Spleen (tissue), 11 donors: ENCODE measurements at regions not wholly inside any gene's neighbourhood (a gene's known extent, or its start where the extent isn't known, plus 50 kb on each side); places are given as distances from the start of the nearest gene placed in this dataset.
A peak's percentile ranks its signal among the peaks of the same experiment; 100 is the strongest.
"Not testable (repeated sequence)": the region's sequence is repeated elsewhere in the genome, so short reads cannot be mapped to it uniquely, and the experiment has no call there.

Source experiments
- DNase-seq: peaks from one replicate; pipeline ENCODE4 v3.0.0-alpha.2; 2020
- H3K27ac ChIP-seq, 8 donors: fragments of 200-600 bp; sonication (generic) in 7 of 8; 1 replicate in 4 of 8; 2 replicates in 4 of 8; pipeline versions ENCODE4 v1.5.0 to v1.8.0; 2016 to 2021; ENCODE audit warnings: inconsistent platforms in 4 of 8, mild to moderate bottlenecking in 4 of 8, moderate library complexity in 1 of 8
- H3K27me3 ChIP-seq, 7 donors: fragments of 200-600 bp; sonication (generic) in 6 of 7; replicated peaks in 1 of 7; 1 replicate in 4 of 7; 2 replicates in 3 of 7; pipeline versions ENCODE4 v1.5.0 to v1.8.0; 2016 to 2021; ENCODE audit warnings: inconsistent platforms in 3 of 7, mild to moderate bottlenecking in 1 of 7
- H3K36me3 ChIP-seq, 6 donors: fragments of 200-600 bp; sonication (generic) in 5 of 6; 1 replicate in 4 of 6; 2 replicates in 2 of 6; pipeline versions ENCODE4 v1.5.0 to v1.8.0; 2016 to 2021; ENCODE audit warnings: inconsistent platforms in 2 of 6
- H3K4me1 ChIP-seq, 6 donors: fragments of 200-600 bp; sonication (generic) in 5 of 6; 1 replicate in 3 of 6; 2 replicates in 3 of 6; pipeline versions ENCODE4 v1.5.0 to v1.8.0; 2016 to 2021; ENCODE audit warnings: inconsistent platforms in 3 of 6
- H3K4me3 ChIP-seq, 8 donors: fragments of 200-600 bp; sonication (generic) in 7 of 8; 1 replicate in 4 of 8; 2 replicates in 4 of 8; pipeline versions ENCODE4 v1.5.0 to v1.8.0; 2016 to 2021; ENCODE audit warnings: inconsistent platforms in 4 of 8, mild to moderate bottlenecking in 4 of 8, moderate library complexity in 2 of 8
- H3K9me3 ChIP-seq, 8 donors: fragments of 200-600 bp; sonication (generic) in 7 of 8; 1 replicate in 4 of 8; 2 replicates in 4 of 8; pipeline versions ENCODE4 v1.5.0 to v1.8.0; 2016 to 2021; ENCODE audit warnings: inconsistent platforms in 4 of 8
- POLR2A ChIP-seq, 3 donors: fragments of 450-650 bp; IDR thresholded peaks; one replicate each; pipeline ENCODE4 v1.5.1; 2017; ENCODE audit warnings: antibody characterized with exemption in 3 of 3, mild to moderate bottlenecking in 1 of 3
- POLR2AphosphoS5 ChIP-seq, 3 donors: sonication (generic); formaldehyde crosslinking; IDR thresholded peaks; one replicate each; pipeline ENCODE4 v1.5.1; 2017; ENCODE audit warnings: antibody characterized with exemption in 3 of 3
- WGBS, 5 donors: extraction: QIAGEN DNeasy Blood & Tissue Kit in 3 of 5; methylation state at CpG; one replicate each; pipeline versions ENCODE4 v1.1.5 to v1.1.7; 2013 to 2018; 5-methylcytosine and 5-hydroxymethylcytosine counted together
- intact Hi-C: fragments of 100-400 bp; cut with DNase I; formaldehyde crosslinking; loops from one replicate; pipeline ENCODE4 v1.15.0; 2023; ENCODE audit warnings: low total_unique reads
- TF ChIP-seq, protein P1 (sequence below), 11 experiments: fragments of 200-600 bp in 7 of 11; fragments of 450-650 bp in 4 of 11; sonication (generic) in 4 of 11; IDR thresholded peaks in 8 of 11; conservative IDR thresholded peaks in 3 of 11; 1 replicate in 7 of 11; 2 replicates in 4 of 11; pipeline versions ENCODE4 v1.4.0 to v1.8.0; 2016 to 2021; ENCODE audit warnings: antibody characterized with exemption in 11 of 11, inconsistent platforms in 4 of 11, mild to moderate bottlenecking in 1 of 11
- donor health status: healthy with polysubstance abuse.
- donor health status: DM: no; HTN: no; CAD: no; lungs with moderate emphysema.
- donor health status: DM: no; HTN: no; CAD: no.
- donor health status: Bipolar disorder and iron deficiency.
- donor health status: healthy.
- donor health status: DM: no; HTN: no; CAD: no.
- donor health status: DM: yes; HTN: yes; CAD: no.

DNA sequence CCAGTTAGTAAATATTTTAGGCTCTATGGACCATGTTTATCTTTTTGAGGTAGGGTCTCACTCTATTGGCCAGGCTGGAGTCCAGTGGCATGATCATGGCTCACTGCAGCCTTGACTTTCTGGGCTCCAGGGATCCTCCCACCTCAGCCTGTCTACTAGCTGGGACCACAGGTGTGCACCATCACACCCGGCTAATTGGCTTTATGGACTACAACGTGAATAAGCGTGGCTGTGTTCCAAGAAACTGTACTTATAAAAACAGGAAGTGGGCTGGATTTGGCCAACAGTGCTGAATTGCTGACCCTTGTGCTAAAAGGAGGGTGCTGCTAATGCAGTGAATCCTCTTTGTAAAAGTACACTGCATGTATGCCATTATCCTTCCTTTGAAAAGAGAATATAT lies 111.7 kb upstream of the CDK13 start:
- peaks cover 0 to 32% (median 7%) of the 10 kb centered on the region in 7 donors for H3K27me3 ChIP-seq
- 11 to 20% (median 12%) methylated on average over 3 of the region's 3 CpGs for WGBS, 5 donors
- no peaks in the 10 kb centered on the region for H3K36me3 ChIP-seq
- H3K4me1 ChIP-seq: peaks cover 0 to 12% (median 5%) of the 10 kb centered on the region in 6 donors
- H3K9me3 ChIP-seq: no peaks in the 10 kb centered on the region
- no peak overlapping the region for H3K4me3 ChIP-seq
- no peak for DNase-seq
- TF ChIP-seq POLR2A (IDR thresholded peaks at IDR 0.05): no peak
- intact Hi-C loops: no loop called here
- no peak overlapping the region for H3K27ac ChIP-seq

DNA sequence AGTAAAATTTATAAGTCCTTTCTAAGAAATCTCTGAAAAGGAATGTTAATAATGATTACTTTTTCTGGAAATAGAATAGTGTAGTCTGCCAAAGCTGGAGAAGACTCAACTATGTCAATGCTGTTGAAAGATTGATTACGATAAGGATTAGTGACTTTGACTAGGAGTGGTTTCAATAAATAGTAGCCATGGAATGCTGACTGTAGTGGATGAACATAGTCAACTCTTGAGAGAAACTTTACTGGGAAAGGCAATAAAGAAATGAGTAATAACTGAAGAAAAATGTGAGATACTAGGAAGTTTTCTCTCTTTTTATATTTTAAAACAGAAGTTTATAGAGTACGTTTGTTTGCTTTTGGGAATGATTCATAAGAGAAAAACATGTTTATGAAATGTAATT lies 105.0 kb upstream of the CDK13 start:
- H3K9me3 ChIP-seq: no peaks in the 10 kb centered on the region
- no peak overlapping the region for H3K4me3 ChIP-seq
- no peaks in the 10 kb centered on the region for H3K4me1 ChIP-seq
- no peaks in the 10 kb centered on the region for H3K27me3 ChIP-seq
- 85 to 91% (median 87%) methylated on average over 2 of the region's 2 CpGs for WGBS, 5 donors
- no peak for TF ChIP-seq POLR2A (IDR thresholded peaks at IDR 0.05)
- no peak for TF ChIP-seq POLR2AphosphoS5 (IDR thresholded peaks at IDR 0.05)
- TF ChIP-seq, protein P1, sequence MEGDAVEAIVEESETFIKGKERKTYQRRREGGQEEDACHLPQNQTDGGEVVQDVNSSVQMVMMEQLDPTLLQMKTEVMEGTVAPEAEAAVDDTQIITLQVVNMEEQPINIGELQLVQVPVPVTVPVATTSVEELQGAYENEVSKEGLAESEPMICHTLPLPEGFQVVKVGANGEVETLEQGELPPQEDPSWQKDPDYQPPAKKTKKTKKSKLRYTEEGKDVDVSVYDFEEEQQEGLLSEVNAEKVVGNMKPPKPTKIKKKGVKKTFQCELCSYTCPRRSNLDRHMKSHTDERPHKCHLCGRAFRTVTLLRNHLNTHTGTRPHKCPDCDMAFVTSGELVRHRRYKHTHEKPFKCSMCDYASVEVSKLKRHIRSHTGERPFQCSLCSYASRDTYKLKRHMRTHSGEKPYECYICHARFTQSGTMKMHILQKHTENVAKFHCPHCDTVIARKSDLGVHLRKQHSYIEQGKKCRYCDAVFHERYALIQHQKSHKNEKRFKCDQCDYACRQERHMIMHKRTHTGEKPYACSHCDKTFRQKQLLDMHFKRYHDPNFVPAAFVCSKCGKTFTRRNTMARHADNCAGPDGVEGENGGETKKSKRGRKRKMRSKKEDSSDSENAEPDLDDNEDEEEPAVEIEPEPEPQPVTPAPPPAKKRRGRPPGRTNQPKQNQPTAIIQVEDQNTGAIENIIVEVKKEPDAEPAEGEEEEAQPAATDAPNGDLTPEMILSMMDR (IDR thresholded peaks at IDR 0.05 in 8 of 11, conservative IDR thresholded peaks at IDR 0.05 in 3 of 11): no peak
- no peaks in the 10 kb centered on the region for H3K36me3 ChIP-seq
- H3K27ac ChIP-seq: no peak overlapping the region
- intact Hi-C loops: no loop called here
- no peak for DNase-seq

DNA sequence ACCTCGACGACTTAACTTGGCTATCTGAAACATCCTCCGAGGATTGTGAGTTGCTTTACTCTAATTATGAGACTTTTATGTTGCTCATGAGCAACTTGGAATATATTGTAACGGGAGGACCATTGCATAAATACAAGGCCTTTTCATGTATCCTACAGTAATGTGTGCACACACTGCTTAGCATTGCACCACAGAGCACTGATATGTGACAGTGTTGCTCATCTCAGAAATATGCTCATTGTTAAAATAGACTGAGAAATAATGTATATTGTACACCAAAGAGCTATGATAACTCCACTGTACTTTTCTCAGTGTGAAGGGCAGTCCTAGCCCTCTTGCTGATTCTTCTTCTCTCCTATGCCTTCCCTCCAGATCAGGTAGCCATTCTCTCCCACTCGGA lies 102.8 kb upstream of the CDK13 start:
- intact Hi-C loops: no loop called here
- no peak for DNase-seq
- no peak overlapping the region for H3K27ac ChIP-seq
- peaks cover 0 to 7% (median 0%) of the 10 kb centered on the region in 7 donors for H3K27me3 ChIP-seq
- no peaks in the 10 kb centered on the region for H3K9me3 ChIP-seq
- WGBS, 5 donors: 86 to 97% (median 89%) methylated on average over 5 of the region's 5 CpGs
- H3K4me1 ChIP-seq: no peaks in the 10 kb centered on the region
- TF ChIP-seq, protein P1 (IDR thresholded peaks at IDR 0.05 in 8 of 11, conservative IDR thresholded peaks at IDR 0.05 in 3 of 11): no peak
- TF ChIP-seq POLR2A (IDR thresholded peaks at IDR 0.05) (no peak), POLR2AphosphoS5 (IDR thresholded peaks at IDR 0.05) (no peak)
- H3K4me3 ChIP-seq: no peak overlapping the region
- no peaks in the 10 kb centered on the region for H3K36me3 ChIP-seq

DNA sequence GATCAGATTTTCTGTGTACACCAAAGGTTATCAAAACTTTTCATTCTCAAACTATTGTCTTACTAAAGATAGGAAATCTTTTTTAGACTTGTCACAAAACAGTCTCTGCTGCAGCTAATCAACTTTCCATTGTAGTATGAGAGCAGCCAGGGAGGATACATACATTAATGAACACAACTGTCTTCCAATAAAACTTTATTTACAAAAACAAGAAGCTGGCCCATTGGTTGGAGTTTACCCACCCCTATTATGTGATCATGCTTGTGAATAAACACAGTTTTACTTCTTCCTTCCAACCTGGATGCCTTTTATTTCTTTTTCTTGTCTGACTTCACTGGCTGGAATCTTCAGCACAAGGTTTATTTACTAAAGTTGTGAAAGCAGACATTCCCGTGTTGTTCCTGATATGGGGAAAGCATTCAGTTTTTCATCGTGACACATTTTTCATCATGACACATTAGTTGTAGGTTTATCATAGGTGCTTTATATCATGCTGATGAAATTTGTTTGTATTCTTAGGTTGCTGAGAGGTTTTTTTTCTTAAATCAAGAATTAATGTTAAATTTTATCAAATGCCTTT lies 98.5 kb upstream of the CDK13 start:
- Histone ChIP-seq H3K4me3 (no peak overlapping the region), H3K27me3 (peaks cover 0 to 15% (median 0%) of the 10 kb centered on the region in 7 donors), H3K27ac (no peak overlapping the region), H3K36me3 (no peaks in the 10 kb centered on the region), H3K9me3 (no peaks in the 10 kb centered on the region), H3K4me1 (peaks cover 0 to 6% (median 0%) of the 10 kb centered on the region in 6 donors)
- WGBS, 5 donors: 88 to 96% (median 92%) methylated on average over 2 of the region's 2 CpGs
- TF ChIP-seq POLR2A (IDR thresholded peaks at IDR 0.05) (no peak), POLR2AphosphoS5 (IDR thresholded peaks at IDR 0.05) (no peak)
- TF ChIP-seq, protein P1 (IDR thresholded peaks at IDR 0.05 in 8 of 11, conservative IDR thresholded peaks at IDR 0.05 in 3 of 11): no peak
- intact Hi-C loops: no loop called here
- no peak for DNase-seq

DNA sequence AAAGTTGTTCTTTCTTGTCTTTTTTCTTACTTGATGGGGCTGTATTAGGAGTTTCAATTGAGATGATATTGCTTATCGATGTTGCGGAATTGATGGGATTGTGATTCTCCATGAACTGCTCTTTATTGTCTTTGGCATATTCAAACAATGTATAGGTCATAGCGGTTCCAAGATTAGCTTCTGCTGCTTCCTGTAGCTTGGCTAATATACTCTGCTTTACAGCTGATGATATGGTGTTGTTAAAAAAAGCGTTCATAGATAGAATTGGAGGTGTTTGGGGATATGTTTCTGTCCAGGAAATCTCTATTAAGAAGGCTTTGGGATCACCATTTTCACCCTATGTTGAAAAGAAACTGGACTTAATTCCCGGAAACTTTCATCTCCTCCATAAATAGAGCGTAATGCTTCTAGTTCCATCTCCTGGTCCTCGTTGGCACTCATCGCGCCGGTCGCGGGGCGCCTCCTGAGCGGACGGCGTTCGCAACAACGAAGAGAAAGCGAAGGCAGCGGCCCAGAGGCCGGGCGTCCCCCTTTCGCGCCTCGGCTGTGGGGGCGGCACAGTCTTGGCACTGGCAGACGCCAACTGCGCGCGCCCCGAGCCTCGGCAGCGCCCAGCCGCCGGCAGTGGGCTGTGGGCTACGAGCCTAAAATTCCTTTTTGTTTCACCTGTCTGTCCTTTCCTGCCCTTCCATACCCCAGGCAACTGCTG lies 95.3 kb upstream of the CDK13 start:
- Histone ChIP-seq H3K4me3 (peak overlapping the region in 7 of 8 donors; percentile 16 to 58 (median 25)), H3K27me3 (peaks cover 0 to 15% (median 0%) of the 10 kb centered on the region in 7 donors)
- H3K27ac ChIP-seq, H3K4me1 ChIP-seq, intact Hi-C loops, H3K9me3 ChIP-seq, DNase-seq, H3K36me3 ChIP-seq: not testable (repeated sequence)
- 8 to 43% (median 14%) methylated on average over 18 to 36 of the region's 36 CpGs for WGBS, 5 donors
